DOHH2 (cell line): ENCODE measurements at regions not wholly inside any gene's neighbourhood (a gene's known extent, or its start where the extent isn't known, plus 50 kb on each side); places are given as distances from the start of the nearest gene placed in this dataset.

Experiments used
- H3F3A ChIP-seq: fragments of 200-600 bp; sonication (generic), shearing (Covaris generic); 2 replicates; pipeline ENCODE4 v1.6.0; 2016; ENCODE audit warnings: antibody characterized with exemption, mild to moderate bottlenecking; ENCODE audit not compliant: control insufficient read depth, insufficient read depth
- H3K27ac ChIP-seq: fragments of 200-600 bp; sonication (generic); 2 replicates; pipeline ENCODE4 v1.5.1; 2014; ENCODE audit warnings: low read depth, mild to moderate bottlenecking, low read length, moderate library complexity
- H3K27me3 ChIP-seq: fragments of 200-600 bp; sonication (generic); 2 replicates; pipeline ENCODE4 v1.6.1; 2014; ENCODE audit warnings: mild to moderate bottlenecking, low read length, mixed read lengths; ENCODE audit not compliant: control insufficient read depth
- H3K36me3 ChIP-seq: fragments of 200-600 bp; sonication (generic); 2 replicates; pipeline ENCODE4 v1.6.1; 2014; ENCODE audit warnings: mild to moderate bottlenecking, low read length, moderate library complexity, mixed read lengths; ENCODE audit not compliant: control insufficient read depth
- H3K4me1 ChIP-seq: fragments of 200-600 bp; sonication (generic); 2 replicates; pipeline ENCODE4 v1.6.1; 2014; ENCODE audit warnings: mild to moderate bottlenecking, low read length, mixed read lengths; ENCODE audit not compliant: control insufficient read depth
- H3K4me2 ChIP-seq: fragments of 200-600 bp; sonication (generic); 2 replicates; pipeline ENCODE4 v1.6.0; 2014; ENCODE audit warnings: mild to moderate bottlenecking, low read length, moderate library complexity
- H3K4me3 ChIP-seq: fragments of 200-600 bp; sonication (generic); 2 replicates; pipeline ENCODE4 v1.5.1; 2014; ENCODE audit warnings: mild to moderate bottlenecking, low read length, mixed read lengths
- H3K79me2 ChIP-seq: fragments of 200-600 bp; sonication (generic); 2 replicates; pipeline ENCODE4 v1.6.1; 2014; ENCODE audit warnings: mild to moderate bottlenecking, low read length, mixed read lengths; ENCODE audit not compliant: control insufficient read depth
- H3K9me2 ChIP-seq: fragments of 200-600 bp; sonication (generic); replicated peaks from 2 replicates; pipeline ENCODE4 v1.6.1; 2014; ENCODE audit warnings: mild to moderate bottlenecking, low read length, mixed read lengths; ENCODE audit not compliant: control insufficient read depth
- H3K9me3 ChIP-seq: fragments of 200-600 bp; sonication (generic); 2 replicates; pipeline ENCODE4 v1.6.1; 2014; ENCODE audit warnings: antibody characterized with exemption, low read length, mixed read lengths; ENCODE audit not compliant: control insufficient read depth, insufficient read depth
- H4K20me1 ChIP-seq: fragments of 200-600 bp; sonication (generic); 2 replicates; pipeline ENCODE4 v1.6.0; 2014; ENCODE audit warnings: low read depth, mild to moderate bottlenecking, antibody characterized with exemption, low read length, moderate library complexity; ENCODE audit not compliant: control insufficient read depth, insufficient read depth
- EZH2phosphoT487 ChIP-seq: fragments of 200-600 bp; sonication (generic); IDR thresholded peaks from 2 replicates; pipeline ENCODE4 v1.6.1; 2017; ENCODE audit warnings: borderline replicate concordance, mild to moderate bottlenecking, antibody characterized with exemption, low read length, moderate library complexity, mixed read lengths
- TF ChIP-seq, protein P1 (sequence below): fragments of 200-600 bp; sonication (generic); IDR thresholded peaks from one replicate; pipeline ENCODE4 v1.5.1; 2014; ENCODE audit warnings: antibody characterized with exemption, mild to moderate bottlenecking, low read depth, low read length; ENCODE audit not compliant: poor library complexity, severe bottlenecking

- H3K4me1 ChIP-seq, result peaks cover 5% of the 10 kb centered on the region; the same call in 1 of the 2 replicates
- H3K4me2 ChIP-seq, result no peak overlapping the region
- H3K9me3 ChIP-seq, result no peaks in the 10 kb centered on the region
- no peaks in the 10 kb centered on the region for H3K9me2 ChIP-seq
- H3F3A ChIP-seq, result no peaks in the 10 kb centered on the region
- H3K79me2 ChIP-seq, result no peaks in the 10 kb centered on the region
- H3K4me3 ChIP-seq, result no peak overlapping the region
- H3K36me3 ChIP-seq, result no peaks in the 10 kb centered on the region
- no peak overlapping the region for H3K27ac ChIP-seq
- no peaks in the 10 kb centered on the region for H4K20me1 ChIP-seq
- TF ChIP-seq EZH2phosphoT487, result no peak
- TF ChIP-seq, protein P1, sequence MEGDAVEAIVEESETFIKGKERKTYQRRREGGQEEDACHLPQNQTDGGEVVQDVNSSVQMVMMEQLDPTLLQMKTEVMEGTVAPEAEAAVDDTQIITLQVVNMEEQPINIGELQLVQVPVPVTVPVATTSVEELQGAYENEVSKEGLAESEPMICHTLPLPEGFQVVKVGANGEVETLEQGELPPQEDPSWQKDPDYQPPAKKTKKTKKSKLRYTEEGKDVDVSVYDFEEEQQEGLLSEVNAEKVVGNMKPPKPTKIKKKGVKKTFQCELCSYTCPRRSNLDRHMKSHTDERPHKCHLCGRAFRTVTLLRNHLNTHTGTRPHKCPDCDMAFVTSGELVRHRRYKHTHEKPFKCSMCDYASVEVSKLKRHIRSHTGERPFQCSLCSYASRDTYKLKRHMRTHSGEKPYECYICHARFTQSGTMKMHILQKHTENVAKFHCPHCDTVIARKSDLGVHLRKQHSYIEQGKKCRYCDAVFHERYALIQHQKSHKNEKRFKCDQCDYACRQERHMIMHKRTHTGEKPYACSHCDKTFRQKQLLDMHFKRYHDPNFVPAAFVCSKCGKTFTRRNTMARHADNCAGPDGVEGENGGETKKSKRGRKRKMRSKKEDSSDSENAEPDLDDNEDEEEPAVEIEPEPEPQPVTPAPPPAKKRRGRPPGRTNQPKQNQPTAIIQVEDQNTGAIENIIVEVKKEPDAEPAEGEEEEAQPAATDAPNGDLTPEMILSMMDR, result no peak
- no peaks in the 10 kb centered on the region for H3K27me3 ChIP-seq
Observed at GRCh38 chr5:125137535-125137934, 391.1 kb upstream of the ZNF608 start.

DNA sequence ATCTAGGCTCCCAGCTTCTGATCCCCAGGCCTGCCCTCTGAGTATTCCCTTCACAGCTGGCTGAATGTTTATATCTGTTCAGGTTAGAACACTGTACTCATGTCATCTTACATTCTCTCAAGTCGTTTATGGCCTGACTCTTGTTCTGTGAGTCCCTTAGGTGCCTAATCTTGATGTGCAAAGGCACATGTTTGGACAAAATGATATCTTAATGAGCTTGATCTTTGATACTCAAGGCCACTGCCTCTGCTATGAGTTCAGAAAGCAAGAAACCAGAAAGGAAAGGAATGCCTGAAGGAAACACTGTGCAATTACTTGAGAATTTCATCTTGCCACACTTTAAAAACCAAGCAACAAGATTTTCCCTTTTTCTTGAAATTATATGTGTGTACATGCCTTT lies 391.8 kb upstream of the ZNF608 start:
- peaks cover 5% of the 10 kb centered on the region; the same call in 1 of the 2 replicates for H3K4me1 ChIP-seq
- TF ChIP-seq, protein P1, result no peak
- no peak for TF ChIP-seq EZH2phosphoT487
- no peak overlapping the region for H3K4me3 ChIP-seq

GRCh38 chr5:125139590-125139989 lies 393.2 kb upstream of the ZNF608 start:
- Histone ChIP-seq H3K79me2 (no peaks in the 10 kb centered on the region), H3K27me3 (no peaks in the 10 kb centered on the region), H3K36me3 (no peaks in the 10 kb centered on the region), H3K9me3 (no peaks in the 10 kb centered on the region), H4K20me1 (no peaks in the 10 kb centered on the region), H3K4me3 (no peak overlapping the region), H3K27ac (no peak overlapping the region), H3K4me2 (no peak overlapping the region), H3F3A (no peaks in the 10 kb centered on the region), H3K9me2 (no peaks in the 10 kb centered on the region), H3K4me1 (peaks cover 14% of the 10 kb centered on the region)
- TF ChIP-seq EZH2phosphoT487, result no peak
- TF ChIP-seq, protein P1, result no peak

More for the DNA sequence above, 391.8 kb upstream of the ZNF608 start:
- Histone ChIP-seq H3K79me2 (no peaks in the 10 kb centered on the region), H4K20me1 (no peaks in the 10 kb centered on the region), H3K27me3 (no peaks in the 10 kb centered on the region), H3K27ac (no peak overlapping the region), H3F3A (no peaks in the 10 kb centered on the region), H3K4me2 (no peak overlapping the region), H3K9me2 (no peaks in the 10 kb centered on the region), H3K9me3 (no peaks in the 10 kb centered on the region), H3K36me3 (no peaks in the 10 kb centered on the region)

- Histone ChIP-seq H3K36me3 (no peaks in the 10 kb centered on the region), H3K27ac (no peak overlapping the region), H3K4me3 (no peak overlapping the region), H3K79me2 (no peaks in the 10 kb centered on the region), H3K9me2 (no peaks in the 10 kb centered on the region), H3K27me3 (no peaks in the 10 kb centered on the region), H3K9me3 (no peaks in the 10 kb centered on the region), H4K20me1 (no peaks in the 10 kb centered on the region), H3K4me2 (no peak overlapping the region), H3F3A (no peaks in the 10 kb centered on the region), H3K4me1 (peaks cover 14% of the 10 kb centered on the region)
- TF ChIP-seq, protein P1, result no peak
- no peak for TF ChIP-seq EZH2phosphoT487
Observed at GRCh38 chr5:125140220-125140619, 393.8 kb upstream of the ZNF608 start.
